GM19328 (cell line): ENCODE measurements at regions not wholly inside any gene's neighbourhood (a gene's known extent, or its start where the extent isn't known, plus 50 kb on each side); places are given as distances from the start of the nearest gene placed in this dataset.

Source experiments
- ATAC-seq: cut with Tn5 transposase; IDR thresholded peaks from one replicate; pipeline ENCODE4 v1.9.1; 2021; ENCODE audit warnings: mild to moderate bottlenecking, moderate library complexity; ENCODE audit not compliant: unreplicated experiment

GRCh38 chr5:164881442-164881841, 1376.0 kb downstream of the MAT2B start:
- ATAC-seq, result no peak

GRCh38 chr5:164885179-164885578, 1379.8 kb downstream of the MAT2B start:
- no peak for ATAC-seq

GRCh38 chr5:164893071-164893470, 1387.7 kb downstream of the MAT2B start:
- no peak for ATAC-seq

- ATAC-seq, result no peak
Measured at GRCh38 chr5:164898705-164899104, 1393.3 kb downstream of the MAT2B start.

GRCh38 chr5:164909673-164910072, 1404.3 kb downstream of the MAT2B start:
- ATAC-seq, result no peak

GRCh38 chr5:164921722-164922121, 1416.3 kb downstream of the MAT2B start:
- ATAC-seq, result no peak

GRCh38 chr5:164934039-164934438, 1428.6 kb downstream of the MAT2B start:
- ATAC-seq, result no peak

- no peak for ATAC-seq
Measured at GRCh38 chr5:164934561-164934960, 1429.1 kb downstream of the MAT2B start.

GRCh38 chr5:164941132-164941531, 1435.7 kb downstream of the MAT2B start:
- ATAC-seq, result no peak

- no peak for ATAC-seq
Measured at GRCh38 chr5:164950927-164951326, 1445.5 kb downstream of the MAT2B start.

- no peak for ATAC-seq
Measured at GRCh38 chr5:164951570-164951969, 1446.2 kb downstream of the MAT2B start.

GRCh38 chr5:164958688-164959087, 1453.3 kb downstream of the MAT2B start:
- ATAC-seq, result no peak

- no peak for ATAC-seq
Measured at GRCh38 chr5:164959761-164960160, 1454.3 kb downstream of the MAT2B start.

GRCh38 chr5:164962329-164962961, 1457.0 kb downstream of the MAT2B start:
- ATAC-seq, result no peak

- ATAC-seq, result no peak
Measured at GRCh38 chr5:164966611-164967010, 1461.2 kb downstream of the MAT2B start.

- ATAC-seq, result no peak
Measured at GRCh38 chr5:164967354-164967753, 1461.9 kb downstream of the MAT2B start.

GRCh38 chr5:164972973-164973372, 1467.6 kb downstream of the MAT2B start:
- no peak for ATAC-seq

GRCh38 chr5:164975986-164976385, 1470.6 kb downstream of the MAT2B start:
- no peak for ATAC-seq

GRCh38 chr5:164980480-164980879, 1475.1 kb downstream of the MAT2B start:
- no peak for ATAC-seq

GRCh38 chr5:164998142-164998541, 1492.7 kb downstream of the MAT2B start:
- ATAC-seq, result no peak

- no peak for ATAC-seq
Measured at GRCh38 chr5:164998590-164998989, 1493.2 kb downstream of the MAT2B start.

GRCh38 chr5:165000479-165001190, 1495.2 kb downstream of the MAT2B start:
- ATAC-seq, result no peak

- no peak for ATAC-seq
Measured at GRCh38 chr5:165003283-165003682, 1497.9 kb downstream of the MAT2B start.
